Daoy (cell line): ENCODE measurements at regions not wholly inside any gene's neighbourhood (a gene's known extent, or its start where the extent isn't known, plus 50 kb on each side); places are given as distances from the start of the nearest gene placed in this dataset.

ENCODE experiments used
- DNase-seq: peaks from one replicate; pipeline ENCODE4 v3.0.0-alpha.2; 2015; ENCODE audit warnings: low read depth

DNA sequence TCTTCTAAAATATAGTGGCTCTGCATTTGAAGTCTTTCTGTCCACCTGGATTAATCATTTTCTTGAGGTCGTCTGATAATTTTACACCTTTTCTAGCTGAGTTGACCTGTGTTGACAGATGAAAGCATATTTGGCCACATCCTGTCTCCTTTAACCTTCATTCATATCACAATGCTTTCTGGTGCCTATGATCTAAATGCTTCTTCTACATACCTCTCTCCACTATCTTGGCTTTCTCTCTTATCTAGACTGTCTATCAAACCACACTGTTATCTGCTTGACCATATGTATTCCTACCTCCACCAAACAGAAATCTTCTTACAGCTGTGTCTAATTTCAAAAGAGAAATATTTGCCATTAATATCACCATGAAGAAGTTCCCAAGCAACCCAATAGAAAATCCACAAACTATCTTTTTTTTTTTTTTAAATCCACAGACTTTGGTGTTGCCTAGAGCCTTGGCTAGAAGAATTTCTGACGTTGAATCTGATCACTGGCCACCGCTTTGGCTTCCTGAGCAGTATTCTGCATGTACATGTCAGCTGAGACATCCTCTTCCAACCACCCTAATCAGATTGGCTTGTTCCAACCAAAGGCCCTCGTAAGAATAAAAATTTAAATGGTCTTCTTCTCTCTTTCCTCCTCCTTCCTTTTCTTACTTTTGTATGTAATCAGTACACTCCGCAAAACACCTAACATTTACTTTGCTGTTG lies 66.3 kb upstream of the SP4 start:
- DNase-seq: no peak

DNA sequence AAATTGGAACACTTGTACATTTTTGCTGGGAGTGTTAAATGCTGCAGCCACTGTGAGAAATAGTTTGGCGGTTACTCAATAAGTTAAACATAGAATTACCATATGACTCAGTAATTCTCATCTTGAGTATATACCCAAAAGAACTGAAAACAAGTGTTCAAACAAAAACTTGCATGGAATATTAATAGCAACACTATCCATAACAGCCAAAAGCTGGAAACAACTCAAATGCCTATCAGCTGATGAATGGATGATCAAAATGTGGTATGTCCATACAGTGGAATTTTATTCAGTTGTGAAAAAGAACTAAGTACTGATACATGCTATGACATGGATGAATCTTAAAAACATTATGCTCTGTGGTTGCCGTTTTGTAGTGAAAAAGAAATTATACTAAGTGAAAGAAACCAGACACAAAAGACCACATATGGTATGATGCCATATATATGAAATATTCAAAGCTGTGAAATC lies 63.0 kb upstream of the SP4 start:
- DNase-seq: peak; percentile 29

DNA sequence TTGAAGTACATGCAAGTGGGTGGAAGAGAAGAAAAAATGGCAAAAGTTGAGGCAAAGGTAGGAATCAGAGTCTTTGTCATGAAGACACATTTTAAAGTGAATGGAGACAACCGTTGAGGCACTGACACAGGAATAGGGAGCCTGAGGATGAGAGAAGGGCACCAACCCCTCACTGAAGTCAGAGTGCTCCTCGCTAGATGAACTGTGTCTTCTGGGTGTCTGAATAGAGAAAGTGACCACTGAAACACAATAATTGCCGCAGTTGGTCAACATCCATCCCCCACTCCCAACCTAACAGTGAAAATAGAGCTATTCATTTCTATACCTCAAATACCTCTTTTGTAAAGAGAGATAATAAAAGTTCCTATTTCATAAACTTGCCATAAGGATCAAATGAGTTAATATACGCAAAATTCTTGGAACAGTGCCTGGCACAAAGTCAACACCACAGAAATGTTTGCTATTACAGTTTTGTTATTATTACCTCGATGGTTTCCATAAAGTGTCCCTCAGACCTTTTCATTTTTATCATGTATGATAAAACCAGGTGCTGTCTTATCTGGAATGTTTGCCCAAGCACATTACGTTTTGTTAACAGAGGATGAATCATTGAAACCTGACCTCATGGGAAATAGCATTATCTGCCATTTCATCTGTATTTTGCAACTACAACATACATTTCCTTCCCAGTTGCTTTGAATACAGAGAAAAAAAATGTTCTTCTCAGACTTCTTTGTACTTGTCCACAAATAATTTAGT lies 61.8 kb upstream of the SP4 start:
- peak; percentile 88 for DNase-seq

DNA sequence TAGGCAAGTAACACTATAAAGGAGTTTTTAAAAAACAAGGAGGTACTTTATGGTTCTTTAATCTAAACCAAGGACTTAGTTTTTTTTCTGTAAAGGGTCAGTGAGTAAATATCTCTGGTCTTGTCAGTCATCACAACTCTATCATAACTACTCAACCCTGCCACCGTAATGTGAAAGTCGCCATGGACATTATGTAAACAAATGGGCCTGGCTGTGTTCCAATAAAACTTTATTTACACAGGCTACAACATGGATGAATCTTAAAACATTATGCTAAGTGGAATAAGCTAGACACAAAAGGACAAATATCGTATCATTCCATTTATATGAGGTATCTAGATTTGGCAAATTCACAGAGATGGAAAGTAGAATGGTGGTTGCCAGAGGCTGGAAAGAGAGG lies 60.8 kb upstream of the SP4 start:
- DNase-seq: peak; percentile 32

DNA sequence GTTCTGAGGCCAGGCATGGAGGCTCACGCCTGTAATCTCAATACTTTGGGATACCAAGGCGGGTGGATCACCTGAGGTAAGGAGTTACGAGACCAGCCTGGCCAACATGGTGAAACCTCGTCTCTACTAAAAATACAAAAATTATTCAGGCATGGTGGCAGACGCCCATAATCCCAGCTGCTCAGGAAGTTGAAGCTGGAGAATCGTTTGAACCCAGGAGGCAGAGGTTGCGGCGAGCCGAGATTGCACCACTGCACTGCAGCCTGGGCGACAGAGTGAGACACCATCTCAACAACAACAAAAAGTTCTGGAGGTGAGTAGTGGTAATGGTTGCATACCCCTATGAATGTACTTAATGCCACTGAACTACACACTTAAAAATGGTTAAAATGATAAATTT lies 60.3 kb upstream of the SP4 start:
- no peak for DNase-seq

DNA sequence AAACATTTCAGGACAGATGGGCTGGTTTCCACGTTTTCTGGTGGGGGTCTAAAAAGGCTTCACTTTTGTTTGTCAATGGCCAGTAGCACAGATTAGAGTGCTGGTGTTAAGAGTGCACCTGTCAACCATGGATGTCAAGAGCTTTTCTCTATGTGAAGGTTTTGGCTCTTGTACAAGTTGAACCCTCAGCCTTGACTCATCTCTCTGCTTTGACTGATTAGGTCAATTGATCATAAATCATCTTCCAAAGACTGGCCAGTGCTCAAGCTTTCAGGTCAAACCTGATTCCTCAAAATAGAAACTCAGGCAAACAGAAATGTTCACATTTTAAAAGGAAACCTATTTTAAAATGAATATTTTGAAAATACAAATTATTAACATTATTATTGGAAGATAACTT lies 59.6 kb upstream of the SP4 start:
- no peak for DNase-seq

DNA sequence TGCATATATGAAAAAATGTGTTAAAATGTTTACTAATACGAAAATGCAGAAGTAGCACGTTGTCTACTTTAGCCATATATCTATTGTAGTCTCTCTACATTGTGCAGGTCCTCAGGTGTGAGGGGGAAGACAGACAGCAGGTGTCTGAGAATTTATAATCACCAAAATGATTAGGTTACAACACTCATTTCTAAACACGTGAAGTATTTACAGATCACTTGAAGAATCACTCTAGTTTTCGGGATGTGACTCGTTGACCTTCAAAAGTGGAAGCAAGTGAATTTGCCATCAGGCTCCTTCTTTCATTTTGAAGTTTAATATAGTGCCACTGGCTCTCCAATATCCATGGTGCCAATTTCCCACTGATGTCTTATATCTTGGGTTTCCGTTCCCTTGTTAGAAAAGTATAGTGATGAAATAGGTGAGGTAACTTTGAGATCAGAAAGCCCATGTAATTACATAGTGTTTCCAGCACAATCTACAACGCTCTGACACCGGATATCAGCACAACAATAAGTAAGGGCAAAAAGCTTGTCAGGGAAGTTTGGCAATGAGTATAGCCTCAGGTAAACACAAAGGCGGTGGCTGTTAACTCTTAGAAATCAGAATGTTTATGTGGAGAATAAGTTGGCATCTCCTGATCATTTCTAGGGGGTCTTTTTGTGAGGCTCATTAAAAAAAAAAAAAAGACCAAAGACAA lies 57.5 kb upstream of the SP4 start:
- DNase-seq: no peak

DNA sequence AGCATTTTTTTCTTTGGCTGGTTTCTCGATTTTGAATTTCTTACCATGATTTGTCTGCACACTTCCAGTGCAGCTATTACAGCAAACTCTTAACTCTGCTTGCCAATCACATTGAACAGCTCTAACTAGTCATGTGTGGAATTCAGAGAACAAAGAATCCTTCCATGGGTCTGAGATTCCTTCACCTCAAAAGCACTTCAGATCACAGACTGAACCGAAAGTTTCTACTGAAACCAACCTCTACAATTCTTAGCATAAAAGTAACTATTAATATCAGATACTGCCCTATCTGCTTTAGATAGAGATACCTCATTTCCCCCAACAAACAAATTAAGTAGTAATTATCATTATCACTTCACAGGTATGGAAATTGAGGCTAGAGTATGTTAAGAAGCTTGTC lies 56.5 kb upstream of the SP4 start:
- no peak for DNase-seq

DNA sequence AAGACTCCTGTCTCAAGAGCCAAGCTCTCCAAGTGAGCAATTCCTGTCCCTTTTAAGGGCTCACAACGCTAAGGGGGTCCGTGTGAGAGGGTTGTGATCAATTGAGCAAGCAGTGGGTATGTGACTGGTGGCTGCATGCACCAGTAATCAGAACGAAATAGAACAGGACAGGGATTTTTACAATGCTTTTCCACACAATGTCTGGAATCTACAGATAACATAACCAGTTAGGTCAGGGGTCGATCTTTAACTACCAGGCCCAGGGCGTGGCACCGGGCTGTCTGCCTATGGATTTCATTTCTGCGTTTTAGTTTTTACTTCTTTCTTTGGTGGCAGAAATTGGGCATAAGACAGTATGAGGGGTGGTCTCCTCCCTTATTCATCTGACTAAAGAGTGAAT lies 54.9 kb upstream of the SP4 start:
- DNase-seq: no peak

DNA sequence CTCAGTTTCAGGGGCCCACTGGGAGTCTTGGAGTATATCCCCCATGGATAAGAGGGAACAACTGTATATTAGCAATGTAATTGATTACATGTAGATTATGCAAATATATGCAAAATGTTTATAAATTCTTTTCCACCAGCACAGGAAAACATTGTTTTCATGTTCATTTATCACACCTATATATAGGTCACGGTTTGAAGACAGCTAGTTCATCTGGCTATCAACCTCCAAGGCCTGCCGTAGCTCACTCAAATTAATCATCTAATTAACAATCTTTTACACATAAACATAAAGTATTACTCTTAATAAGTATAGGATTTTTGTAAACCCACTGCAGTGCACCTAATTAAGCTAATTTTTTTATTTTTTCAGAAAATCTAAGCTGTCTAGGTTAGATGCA lies 53.7 kb upstream of the SP4 start:
- no peak for DNase-seq

DNA sequence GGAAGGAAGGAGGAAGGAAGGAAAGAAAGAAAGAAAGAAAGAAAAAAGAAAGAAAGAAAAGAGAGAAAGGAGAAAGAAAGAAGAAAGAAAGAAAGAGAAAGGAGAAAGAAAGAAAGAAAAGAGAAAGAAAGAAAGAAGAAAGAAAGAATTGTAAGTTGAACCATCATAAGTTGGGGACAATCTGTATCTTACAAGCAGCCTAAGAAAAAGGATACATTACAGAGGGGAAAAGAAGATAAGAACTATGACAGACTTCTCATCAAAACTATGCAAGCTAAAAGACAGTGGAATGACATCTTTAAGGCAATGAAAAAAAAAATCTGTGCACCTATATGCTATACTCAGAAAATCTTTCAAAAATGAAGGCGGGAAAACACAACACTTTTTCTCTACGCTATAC lies 50.3 kb upstream of the SP4 start:
- DNase-seq: no peak
